HCT116 (cell line): ENCODE measurements at regions not wholly inside any gene's neighbourhood (a gene's known extent, or its start where the extent isn't known, plus 50 kb on each side); places are given as distances from the start of the nearest gene placed in this dataset.

Source experiments
- CTCF ChIP-seq, 3 experiments: fragments of 200-600 bp in 1 of 3; sonication (generic) in 1 of 3; IDR thresholded peaks in 2 of 3; conservative IDR thresholded peaks in 1 of 3; 2 replicates each; pipeline ENCODE4 v1.5.1; 2012 to 2017; ENCODE audit warnings: low read depth in 2 of 3, low read length in 2 of 3, antibody characterized with exemption in 1 of 3, borderline replicate concordance in 1 of 3, control low read depth in 1 of 3, mild to moderate bottlenecking in 1 of 3, mixed read lengths in 1 of 3, mixed run types in 1 of 3, moderate library complexity in 1 of 3; ENCODE audit not compliant: insufficient read depth in 1 of 3
- EZH2 ChIP-seq: fragments of 200-600 bp; sonication (generic); IDR thresholded peaks from 2 replicates; pipeline ENCODE4 v1.6.1; 2017; ENCODE audit warnings: antibody characterized with exemption, mixed run types
- REST ChIP-seq: IDR thresholded peaks from 2 replicates; pipeline ENCODE4 v1.6.1; 2012; ENCODE audit warnings: low read depth
- TCF7L2 ChIP-seq: IDR thresholded peaks from 2 replicates; pipeline ENCODE4 v1.7.0; 2011; ENCODE audit warnings: borderline replicate concordance, inconsistent platforms; ENCODE audit not compliant: insufficient read depth, insufficient read length; ENCODE audit errors: extremely low read depth
- YY1 ChIP-seq: IDR thresholded peaks from 2 replicates; pipeline ENCODE4 v1.6.1; 2011; ENCODE audit warnings: low read length, low read depth, moderate library complexity, mild to moderate bottlenecking; ENCODE audit not compliant: insufficient replicate concordance; ENCODE audit errors: extremely low read depth

GRCh38 chrX:16240231-16240905, 73.1 kb downstream of the MAGEB17 start:
- TF ChIP-seq EZH2, result no peak
- TF ChIP-seq REST, result no peak
- TF ChIP-seq YY1, result no peak
- no peak for TF ChIP-seq CTCF (IDR thresholded peaks at IDR 0.05 in 2 of 3, conservative IDR thresholded peaks at IDR 0.05 in 1 of 3; ENCODE audit: borderline replicate concordance in 1 of 3, insufficient read depth in 1 of 3, low read depth in 2 of 3, low read length in 2 of 3)
- no peak for TF ChIP-seq TCF7L2
